HG03378 (cell line): ENCODE measurements at regions not wholly inside any gene's neighbourhood (a gene's known extent, or its start where the extent isn't known, plus 50 kb on each side); places are given as distances from the start of the nearest gene placed in this dataset.

Experiments
- ATAC-seq: cut with Tn5 transposase; IDR thresholded peaks from one replicate; pipeline ENCODE4 v1.9.1; 2021; ENCODE audit warnings: mild to moderate bottlenecking, moderate library complexity; ENCODE audit not compliant: unreplicated experiment

GRCh38 chrX:134718105-134718965 lies 60.1 kb upstream of the PLAC1 start:
- no peak for ATAC-seq

- no peak for ATAC-seq
These were observed 59.4 kb upstream of the PLAC1 start for GRCh38 chrX:134717698-134718097.

GRCh38 chrX:134716620-134717012 lies 58.3 kb upstream of the PLAC1 start:
- ATAC-seq: no peak

- no peak for ATAC-seq
These were observed 57.8 kb upstream of the PLAC1 start for GRCh38 chrX:134715930-134716619.

- no peak for ATAC-seq
These were observed 56.4 kb upstream of the PLAC1 start for GRCh38 chrX:134714633-134715110.

GRCh38 chrX:134713618-134714107 lies 55.4 kb upstream of the PLAC1 start:
- no peak for ATAC-seq

- no peak for ATAC-seq
These were observed 54.0 kb upstream of the PLAC1 start for GRCh38 chrX:134712272-134712671.

- ATAC-seq: no peak
These were observed 53.1 kb upstream of the PLAC1 start for GRCh38 chrX:134711135-134711921.
